Lower leg skin (tissue), 3 donors: ENCODE measurements at regions not wholly inside any gene's neighbourhood (a gene's known extent, or its start where the extent isn't known, plus 50 kb on each side); places are given as distances from the start of the nearest gene placed in this dataset.

Experiments
- CTCF ChIP-seq, 3 donors: fragments of 450-650 bp; IDR thresholded peaks; one replicate each; pipeline ENCODE4 v1.5.1; 2016; ENCODE audit warnings: antibody characterized with exemption in 3 of 3, mild to moderate bottlenecking in 3 of 3, moderate library complexity in 2 of 3
- POLR2A ChIP-seq, 2 donors: fragments of 450-650 bp; IDR thresholded peaks; one replicate each; pipeline ENCODE4 v1.6.1; 2016 to 2017; ENCODE audit warnings: antibody characterized with exemption in 2 of 2, mild to moderate bottlenecking in 1 of 2, moderate library complexity in 1 of 2

- TF ChIP-seq POLR2A (IDR thresholded peaks at IDR 0.05) (no peak), CTCF (IDR thresholded peaks at IDR 0.05) (no peak)
Measured at GRCh38 chr1:25041916-25042315, 111.8 kb upstream of the RUNX3 start.
